ENCODE measurements at regions not wholly inside any gene's neighbourhood (a gene's known extent, or its start where the extent isn't known, plus 50 kb on each side); places are given as distances from the start of the nearest gene placed in this dataset.
"Not testable (repeated sequence)": the region's sequence is repeated elsewhere in the genome, so short reads cannot be mapped to it uniquely, and the experiment has no call there.

- no peak for DNase-seq (ENCODE audit: extremely low read depth in 1 of 2, low read depth in 1 of 2)
Measured at GRCh38 chr10:80938903-80939302, 401.2 kb downstream of the SH2D4B start.

GRCh38 chr10:80945264-80945880 lies 407.7 kb downstream of the SH2D4B start:
- DNase-seq (ENCODE audit: extremely low read depth in 1 of 2, low read depth in 1 of 2), result no peak

- DNase-seq (ENCODE audit: extremely low read depth in 1 of 2, low read depth in 1 of 2), result no peak
Measured at GRCh38 chr10:80946073-80946472, 408.4 kb downstream of the SH2D4B start.

GRCh38 chr10:80946957-80947726 lies 409.4 kb downstream of the SH2D4B start:
- no peak for DNase-seq (ENCODE audit: extremely low read depth in 1 of 2, low read depth in 1 of 2)

- DNase-seq (ENCODE audit: extremely low read depth in 1 of 2, low read depth in 1 of 2), result no peak
Measured at GRCh38 chr10:80949785-80950184, 412.1 kb downstream of the SH2D4B start.

GRCh38 chr10:80952436-80952835 lies 414.7 kb downstream of the SH2D4B start:
- no peak for DNase-seq (ENCODE audit: extremely low read depth in 1 of 2, low read depth in 1 of 2)

- no peak for DNase-seq (ENCODE audit: extremely low read depth in 1 of 2, low read depth in 1 of 2)
Measured at GRCh38 chr10:80957161-80957560, 419.5 kb downstream of the SH2D4B start.

GRCh38 chr10:80964179-80964578 lies 426.5 kb downstream of the SH2D4B start:
- no peak for DNase-seq (ENCODE audit: extremely low read depth in 1 of 2, low read depth in 1 of 2)

- DNase-seq (ENCODE audit: extremely low read depth in 1 of 2, low read depth in 1 of 2), result no peak
Measured at GRCh38 chr10:80964955-80965614, 427.4 kb downstream of the SH2D4B start.

GRCh38 chr10:80966326-80966986 lies 428.8 kb downstream of the SH2D4B start:
- no peak for DNase-seq (ENCODE audit: extremely low read depth in 1 of 2, low read depth in 1 of 2)

GRCh38 chr10:80967357-80967756 lies 429.7 kb downstream of the SH2D4B start:
- not testable (repeated sequence) for DNase-seq (ENCODE audit: extremely low read depth in 1 of 2, low read depth in 1 of 2)

GRCh38 chr10:80968903-80969302 lies 431.2 kb downstream of the SH2D4B start:
- DNase-seq (ENCODE audit: extremely low read depth in 1 of 2, low read depth in 1 of 2), result no peak

GRCh38 chr10:80971461-80971860 lies 433.8 kb downstream of the SH2D4B start:
- no peak for DNase-seq (ENCODE audit: extremely low read depth in 1 of 2, low read depth in 1 of 2)

GRCh38 chr10:80976658-80977057 lies 439.0 kb downstream of the SH2D4B start:
- no peak for DNase-seq (ENCODE audit: extremely low read depth in 1 of 2, low read depth in 1 of 2)

- DNase-seq (ENCODE audit: extremely low read depth in 1 of 2, low read depth in 1 of 2), result no peak
Measured at GRCh38 chr10:80985102-80985501, 447.4 kb downstream of the SH2D4B start.

- DNase-seq (ENCODE audit: extremely low read depth in 1 of 2, low read depth in 1 of 2), result no peak
Measured at GRCh38 chr10:80986596-80986995, 448.9 kb downstream of the SH2D4B start.

- DNase-seq (ENCODE audit: extremely low read depth in 1 of 2, low read depth in 1 of 2), result no peak
Measured at GRCh38 chr10:80988755-80989154, 451.1 kb downstream of the SH2D4B start.

GRCh38 chr10:80996615-80997193 lies 459.0 kb downstream of the SH2D4B start:
- DNase-seq (ENCODE audit: extremely low read depth in 1 of 2, low read depth in 1 of 2), result no peak

GRCh38 chr10:81000781-81001180 lies 463.1 kb downstream of the SH2D4B start:
- no peak for DNase-seq (ENCODE audit: extremely low read depth in 1 of 2, low read depth in 1 of 2)

GRCh38 chr10:81002382-81002781 lies 464.7 kb downstream of the SH2D4B start:
- DNase-seq (ENCODE audit: extremely low read depth in 1 of 2, low read depth in 1 of 2), result no peak

- DNase-seq (ENCODE audit: extremely low read depth in 1 of 2, low read depth in 1 of 2), result no peak
Measured at GRCh38 chr10:81007872-81008271, 470.2 kb downstream of the SH2D4B start.

Measured in stimulated activated CD8-positive, alpha-beta memory T cell treated with anti-CD3 and anti-CD28 coated beads, Interleukin-7, amount 100 ng/mL, for 48 hours (primary cell).